Vagina (tissue), 2 donors: ENCODE measurements at regions not wholly inside any gene's neighbourhood (a gene's known extent, or its start where the extent isn't known, plus 50 kb on each side); places are given as distances from the start of the nearest gene placed in this dataset.

ENCODE experiments used
- CTCF ChIP-seq, 3 experiments: fragments of 450-650 bp in 2 of 3; fragments of 200-600 bp in 1 of 3; sonication (generic) in 1 of 3; IDR thresholded peaks; one replicate each; pipeline ENCODE4 v1.5.1; 2017 to 2019; ENCODE audit warnings: antibody characterized with exemption in 3 of 3, mild to moderate bottlenecking in 2 of 3, moderate library complexity in 2 of 3
- POLR2A ChIP-seq, 2 donors: fragments of 450-650 bp; IDR thresholded peaks; one replicate each; pipeline ENCODE4 v1.6.1; 2017; ENCODE audit warnings: antibody characterized with exemption in 2 of 2, mild to moderate bottlenecking in 2 of 2, moderate library complexity in 2 of 2
- POLR2AphosphoS5 ChIP-seq, 2 donors: sonication (generic); formaldehyde crosslinking; IDR thresholded peaks; one replicate each; pipeline ENCODE4 v1.9.0; 2017; ENCODE audit warnings: antibody characterized with exemption in 2 of 2, mild to moderate bottlenecking in 2 of 2, low read depth in 1 of 2; ENCODE audit not compliant: insufficient read depth in 1 of 2

- no peak for TF ChIP-seq POLR2AphosphoS5 (IDR thresholded peaks at IDR 0.05; ENCODE audit: insufficient read depth in 1 of 2, low read depth in 1 of 2)
- TF ChIP-seq CTCF (IDR thresholded peaks at IDR 0.05): no peak
- no peak for TF ChIP-seq POLR2A (IDR thresholded peaks at IDR 0.05)
These were observed 359.3 kb upstream of the UBE2E2 start for GRCh38 chr3:22843854-22844253.
